Right lobe of liver (tissue), 6 donors: ENCODE measurements at regions not wholly inside any gene's neighbourhood (a gene's known extent, or its start where the extent isn't known, plus 50 kb on each side); places are given as distances from the start of the nearest gene placed in this dataset.
A peak's percentile ranks its signal among the peaks of the same experiment; 100 is the strongest.

Source experiments
- ATAC-seq, 4 donors: fragments of 200-7000 bp; cut with Tn5 transposase; one replicate each; pipeline ENCODE4 v1.9.1; 2020; ENCODE audit warnings: mild to moderate bottlenecking in 4 of 4, moderate library complexity in 4 of 4
- DNase-seq, 3 donors: peaks; one replicate each; pipeline ENCODE4 v3.0.0-alpha.2; 2020
- H3K27ac ChIP-seq, 3 donors: fragments of 200-600 bp; one replicate each; pipeline ENCODE4 v1.8.0; 2022
- H3K27me3 ChIP-seq, 2 donors: fragments of 200-600 bp; one replicate each; pipeline ENCODE4 v1.8.0; 2022
- H3K36me3 ChIP-seq, 4 donors: fragments of 200-600 bp; sonication (generic) in 1 of 4; one replicate each; pipeline versions ENCODE4 v1.5.1 to v1.8.0; 2017 to 2022; ENCODE audit warnings: control low read depth in 1 of 4
- H3K4me1 ChIP-seq, 4 donors: fragments of 200-600 bp; sonication (generic) in 1 of 4; one replicate each; pipeline versions ENCODE4 v1.5.1 to v1.8.0; 2017 to 2022; ENCODE audit warnings: control low read depth in 1 of 4
- H3K4me3 ChIP-seq, 3 donors: fragments of 200-600 bp; one replicate each; pipeline ENCODE4 v1.8.0; 2022
- H3K9me3 ChIP-seq, 4 donors: fragments of 200-600 bp; sonication (generic) in 1 of 4; one replicate each; pipeline versions ENCODE4 v1.5.1 to v1.8.0; 2017 to 2022; ENCODE audit warnings: control low read depth in 1 of 4
- POLR2A ChIP-seq: fragments of 450-650 bp; IDR thresholded peaks from one replicate; pipeline ENCODE4 v1.6.1; 2017; ENCODE audit warnings: antibody characterized with exemption, mild to moderate bottlenecking
- WGBS: methylation state at CpG from one replicate; pipeline ENCODE4 v1.1.6; 2018; ENCODE audit warnings: low coverage, low lambda C conversion rate; ENCODE audit not compliant: insufficient coverage; ENCODE audit errors: missing lambda C conversion rate; 5-methylcytosine and 5-hydroxymethylcytosine counted together
- intact Hi-C, 2 donors: fragments of 100-400 bp; cut with DNase I; formaldehyde crosslinking; loops; one replicate each; pipeline versions ENCODE4 v1.11.2 to v1.14.1; 2022
- TF ChIP-seq, protein P1 (sequence below), 4 donors: fragments of 200-600 bp in 3 of 4; fragments of 450-650 bp in 1 of 4; IDR thresholded peaks; one replicate each; pipeline versions ENCODE4 v1.5.1 to v1.8.0; 2016 to 2022; ENCODE audit warnings: antibody characterized with exemption in 4 of 4, mild to moderate bottlenecking in 2 of 4
- donor health status: DM: no; HTN: yes; CAD: no.
- donor health status: DM: no; HTN: no; CAD: no.
- donor health status: DM: no; HTN: no; CAD: no.
- donor health status: DM: no; HTN: yes; CAD: no.
- donor health status: DM: no; HTN: yes; CAD: no.

DNA sequence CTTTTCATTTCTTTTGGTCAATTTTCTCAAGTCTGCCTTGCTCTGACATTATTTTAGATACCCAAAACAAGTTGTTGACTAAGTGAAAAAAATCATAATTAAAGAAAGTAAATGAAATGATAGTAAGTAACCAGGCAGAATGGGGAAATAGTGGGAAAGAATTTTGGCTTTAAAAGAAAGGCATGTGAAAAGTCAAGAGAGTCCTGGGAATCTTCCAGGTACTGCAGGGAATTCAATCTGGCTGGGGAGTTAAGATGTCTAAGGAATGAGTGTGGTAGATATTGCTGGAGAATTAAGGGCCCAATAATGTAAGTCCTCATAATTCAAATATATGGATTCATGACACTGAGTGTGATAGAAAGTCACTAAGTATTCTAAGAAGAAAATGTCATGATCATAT is 123.1 kb upstream of the PAPPA start:
- TF ChIP-seq, protein P1, sequence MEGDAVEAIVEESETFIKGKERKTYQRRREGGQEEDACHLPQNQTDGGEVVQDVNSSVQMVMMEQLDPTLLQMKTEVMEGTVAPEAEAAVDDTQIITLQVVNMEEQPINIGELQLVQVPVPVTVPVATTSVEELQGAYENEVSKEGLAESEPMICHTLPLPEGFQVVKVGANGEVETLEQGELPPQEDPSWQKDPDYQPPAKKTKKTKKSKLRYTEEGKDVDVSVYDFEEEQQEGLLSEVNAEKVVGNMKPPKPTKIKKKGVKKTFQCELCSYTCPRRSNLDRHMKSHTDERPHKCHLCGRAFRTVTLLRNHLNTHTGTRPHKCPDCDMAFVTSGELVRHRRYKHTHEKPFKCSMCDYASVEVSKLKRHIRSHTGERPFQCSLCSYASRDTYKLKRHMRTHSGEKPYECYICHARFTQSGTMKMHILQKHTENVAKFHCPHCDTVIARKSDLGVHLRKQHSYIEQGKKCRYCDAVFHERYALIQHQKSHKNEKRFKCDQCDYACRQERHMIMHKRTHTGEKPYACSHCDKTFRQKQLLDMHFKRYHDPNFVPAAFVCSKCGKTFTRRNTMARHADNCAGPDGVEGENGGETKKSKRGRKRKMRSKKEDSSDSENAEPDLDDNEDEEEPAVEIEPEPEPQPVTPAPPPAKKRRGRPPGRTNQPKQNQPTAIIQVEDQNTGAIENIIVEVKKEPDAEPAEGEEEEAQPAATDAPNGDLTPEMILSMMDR (IDR thresholded peaks at IDR 0.05) = no peak
- no peak for TF ChIP-seq POLR2A

DNA sequence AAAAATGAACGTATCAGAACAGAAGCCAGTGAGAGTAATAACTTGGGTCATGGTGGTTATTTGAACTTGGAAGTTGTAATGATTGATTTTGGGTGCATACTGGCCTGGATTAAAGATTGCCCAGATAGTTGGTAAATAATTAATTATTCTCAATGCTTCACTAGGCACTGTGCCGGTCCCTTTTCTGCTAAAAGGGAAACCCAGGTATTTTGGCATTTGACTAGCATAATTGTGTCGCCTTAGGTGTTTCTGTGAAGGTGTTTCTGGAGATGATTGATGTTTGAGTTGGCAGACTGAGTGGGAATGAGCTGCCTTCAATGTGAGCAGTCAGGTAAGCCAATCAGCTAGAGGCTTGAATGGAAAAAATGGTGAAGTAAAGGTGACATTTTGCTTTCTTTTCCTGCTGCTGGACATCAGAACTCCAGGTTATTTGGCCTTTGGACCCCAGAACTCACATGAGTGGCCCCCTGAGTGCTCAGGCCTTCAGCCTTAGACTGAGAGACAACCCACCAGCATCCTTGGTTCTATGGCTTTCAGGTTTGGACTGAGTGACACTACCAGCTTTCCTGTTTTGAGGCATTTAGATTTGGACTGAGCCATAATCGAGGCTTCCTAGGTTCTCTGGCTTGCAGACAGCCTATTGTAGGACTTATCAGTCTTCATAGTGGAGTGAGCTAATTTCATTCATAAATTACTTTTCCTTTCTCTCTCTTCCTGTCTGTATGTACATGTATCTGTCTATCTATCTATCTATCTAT is 120.7 kb upstream of the PAPPA start:
- Histone ChIP-seq H3K36me3 (no peaks in the 10 kb centered on the region), H3K9me3 (no peaks in the 10 kb centered on the region), H3K4me3 (peak overlapping the region in 1 of 3 donors; percentile 19), H3K27ac (peak overlapping the region in 1 of 3 donors; percentile 14), H3K4me1 (peaks cover 0 to 12% (median 2%) of the 10 kb centered on the region in 4 donors), H3K27me3 (no peaks in the 10 kb centered on the region)
- DNase-seq (peak in 1 of 3 donors; percentile 40), ATAC-seq (peak; percentile 92 to 96 (median 94))
- WGBS = 26% methylated on average over 4 of the region's 4 CpGs
- TF ChIP-seq, protein P1 (IDR thresholded peaks at IDR 0.05) = no peak
- no peak for TF ChIP-seq POLR2A
- intact Hi-C loops = no loop called here

More for the DNA sequence above, 123.1 kb upstream of the PAPPA start:
- H3K9me3 ChIP-seq = no peaks in the 10 kb centered on the region
- intact Hi-C loops = no loop called here
- ATAC-seq = no peak
- H3K27ac ChIP-seq = no peak overlapping the region
- H3K36me3 ChIP-seq = no peaks in the 10 kb centered on the region
- peaks cover 0 to 12% (median 2%) of the 10 kb centered on the region in 4 donors for H3K4me1 ChIP-seq
- H3K4me3 ChIP-seq = no peak overlapping the region
- no peaks in the 10 kb centered on the region for H3K27me3 ChIP-seq
- DNase-seq = no peak

DNA sequence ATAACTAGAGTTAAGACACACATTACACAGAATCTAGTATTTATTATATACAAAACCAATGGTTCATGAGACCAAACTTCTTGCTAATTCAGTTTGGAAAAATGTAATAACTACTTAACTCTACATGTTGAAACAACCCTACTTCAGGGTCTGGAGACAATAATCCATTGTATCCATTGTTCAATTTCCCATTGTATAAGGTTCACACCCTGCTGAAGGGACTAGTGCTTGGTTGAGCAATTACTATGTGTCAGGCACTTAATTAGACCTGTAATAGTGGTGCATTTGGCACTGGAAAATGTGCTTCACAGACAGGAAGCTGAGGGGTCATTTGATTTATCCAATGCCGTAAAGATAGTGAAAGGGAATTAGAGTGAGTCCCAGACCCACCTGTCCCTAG is 114.3 kb upstream of the PAPPA start:
- no peaks in the 10 kb centered on the region for H3K27me3 ChIP-seq
- DNase-seq (no peak), ATAC-seq (no peak)
- 89% methylated on average over 1 of the region's 1 CpG for WGBS
- no peaks in the 10 kb centered on the region for H3K36me3 ChIP-seq
- no peaks in the 10 kb centered on the region for H3K4me1 ChIP-seq
- no peak overlapping the region for H3K4me3 ChIP-seq
- H3K27ac ChIP-seq = no peak overlapping the region
- intact Hi-C loops = no loop called here
- H3K9me3 ChIP-seq = no peaks in the 10 kb centered on the region
- TF ChIP-seq POLR2A = no peak
- TF ChIP-seq, protein P1 (IDR thresholded peaks at IDR 0.05) = no peak

DNA sequence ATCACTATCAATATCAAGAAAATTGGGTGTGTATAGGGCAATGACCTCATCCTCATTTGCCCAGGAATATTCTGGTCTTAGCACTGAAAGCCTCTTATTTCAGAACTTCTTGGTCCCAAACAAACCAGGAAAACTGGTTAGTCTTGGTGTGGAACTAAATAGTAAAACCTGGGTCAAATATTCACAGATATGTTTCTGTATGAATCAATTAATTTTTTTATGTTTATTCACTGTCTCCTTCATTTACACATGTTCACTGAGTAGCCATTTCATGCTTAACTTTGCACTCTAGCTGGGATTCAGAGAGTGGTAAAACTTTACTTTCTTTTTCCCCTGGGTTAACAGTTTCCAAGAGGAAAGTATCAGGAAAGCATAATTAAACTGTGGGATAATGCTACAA is 113.7 kb upstream of the PAPPA start:
- DNase-seq = no peak
- Histone ChIP-seq H3K27ac (no peak overlapping the region), H3K27me3 (no peaks in the 10 kb centered on the region), H3K4me1 (no peaks in the 10 kb centered on the region), H3K9me3 (no peaks in the 10 kb centered on the region), H3K36me3 (no peaks in the 10 kb centered on the region), H3K4me3 (no peak overlapping the region)
- TF ChIP-seq, protein P1 (IDR thresholded peaks at IDR 0.05) = no peak
- TF ChIP-seq POLR2A = no peak
- ATAC-seq = no peak
- intact Hi-C loops = no loop called here

DNA sequence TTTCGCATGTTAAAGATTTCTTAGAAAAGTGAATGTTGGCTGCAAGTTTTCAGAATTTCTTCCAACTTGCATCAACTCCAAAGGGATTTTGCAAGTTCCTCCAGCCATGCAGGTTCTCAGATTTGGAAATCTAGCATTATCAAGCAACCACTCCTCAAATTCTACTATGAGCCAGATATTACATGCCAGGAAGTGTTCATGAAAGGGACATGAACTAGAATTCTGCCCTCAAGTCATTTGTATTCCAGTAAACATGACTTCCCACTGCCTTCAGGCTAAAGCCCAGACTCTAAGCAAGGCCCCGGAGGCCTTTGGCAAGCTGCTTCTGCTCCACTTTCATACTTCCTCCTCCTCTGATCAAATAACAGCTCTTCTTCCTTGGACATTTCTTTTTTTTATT is 111.3 kb upstream of the PAPPA start:
- TF ChIP-seq, protein P1 (IDR thresholded peaks at IDR 0.05) = no peak
- TF ChIP-seq POLR2A = no peak
- ATAC-seq (no peak), DNase-seq (no peak)
- intact Hi-C loops = no loop called here
- Histone ChIP-seq H3K27me3 (no peaks in the 10 kb centered on the region), H3K4me1 (no peaks in the 10 kb centered on the region), H3K9me3 (no peaks in the 10 kb centered on the region), H3K36me3 (no peaks in the 10 kb centered on the region), H3K4me3 (no peak overlapping the region), H3K27ac (no peak overlapping the region)
- 67% methylated on average over 2 of the region's 2 CpGs for WGBS
